H1 (cell line): ENCODE measurements at regions not wholly inside any gene's neighbourhood (a gene's known extent, or its start where the extent isn't known, plus 50 kb on each side); places are given as distances from the start of the nearest gene placed in this dataset.
"Not testable (repeated sequence)": the region's sequence is repeated elsewhere in the genome, so short reads cannot be mapped to it uniquely, and the experiment has no call there.

Experiments used
- CTCF ChIA-PET: fragments of 300-600 bp; sonication (Branson Sonifier 250); formaldehyde crosslinking; loops from one replicate; lab custom pipeline; 2021; ENCODE audit not compliant: partially characterized antibody; lab: Charles Lee
- POLR2A ChIA-PET: fragments of 300-600 bp; sonication (Branson Sonifier 250); formaldehyde crosslinking; loops from one replicate; lab custom pipeline; 2021; ENCODE audit warnings: inconsistent platforms; ENCODE audit not compliant: partially characterized antibody; lab: Charles Lee
- DNase-seq, 2 experiments: peaks; one replicate each; pipeline versions ENCODE4 v3.0.0 to v3.0.0-alpha.2; 2010 to 2022; ENCODE audit warnings: low spot score in 2 of 2, low read depth in 1 of 2, mixed read lengths in 1 of 2
- FAIRE-seq: peaks from 2 replicates; lab custom pipeline; 2011; peaks lifted over from hg19 to GRCh38; lab: Jason Lieb, UNC
- H2AFZ ChIP-seq: 2 replicates; pipeline ENCODE4 v1.8.1; 2012; ENCODE audit warnings: low read length, inconsistent platforms
- H2AK5ac ChIP-seq: 2 replicates; pipeline ENCODE4 v1.6.1; 2013; ENCODE audit warnings: low read depth, low read length
- H2BK120ac ChIP-seq: replicated peaks from 2 replicates; pipeline ENCODE3; 2013; ENCODE audit warnings: low read depth, low read length, inconsistent platforms
- H2BK12ac ChIP-seq: 2 replicates; pipeline ENCODE4 v1.6.1; 2013; ENCODE audit warnings: low read depth, low read length
- H2BK15ac ChIP-seq: 2 replicates; pipeline ENCODE4 v1.6.1; 2013; ENCODE audit warnings: low read length
- H2BK20ac ChIP-seq: 2 replicates; pipeline ENCODE4 v1.6.1; 2013; ENCODE audit warnings: low read length
- H2BK5ac ChIP-seq: 2 replicates; pipeline ENCODE4 v1.6.1; 2013; ENCODE audit warnings: low read depth, low read length
- H3K14ac ChIP-seq: 2 replicates; pipeline ENCODE4 v1.6.1; 2013; ENCODE audit warnings: inconsistent platforms; ENCODE audit not compliant: insufficient read length
- H3K18ac ChIP-seq: 2 replicates; pipeline ENCODE4 v1.6.1; 2013; ENCODE audit warnings: low read length; ENCODE audit errors: extremely low read depth
- H3K23ac ChIP-seq: 2 replicates; pipeline ENCODE4 v1.6.1; 2013; ENCODE audit warnings: inconsistent platforms; ENCODE audit not compliant: insufficient read length
- H3K23me2 ChIP-seq: 2 replicates; pipeline ENCODE4 v1.6.1; 2013; ENCODE audit warnings: low read depth, low read length
- H3K27ac ChIP-seq: 2 replicates; pipeline ENCODE4 v1.6.1; 2011; ENCODE audit warnings: low read depth, low read length, inconsistent platforms
- H3K27me3 ChIP-seq, 4 experiments: replicated peaks in 1 of 4; 1 replicate in 1 of 4; 2 replicates in 3 of 4; pipeline versions ENCODE4 v1.6.1 to v1.8.1; 2011 to 2013; ENCODE audit warnings: low read length in 3 of 4, mild to moderate bottlenecking in 3 of 4, inconsistent platforms in 2 of 4, mixed read lengths in 2 of 4, moderate library complexity in 1 of 4; ENCODE audit not compliant: control insufficient read depth in 3 of 4, insufficient read depth in 3 of 4; ENCODE audit errors: extremely low read depth in 1 of 4
- H3K36me3 ChIP-seq, 4 experiments: 2 replicates each; pipeline versions ENCODE4 v1.6.1 to v1.8.1; 2011 to 2013; ENCODE audit warnings: mild to moderate bottlenecking in 4 of 4, low read length in 3 of 4, moderate library complexity in 2 of 4, control low read depth in 1 of 4, inconsistent platforms in 1 of 4; ENCODE audit not compliant: insufficient read depth in 4 of 4, control insufficient read depth in 2 of 4
- H3K4ac ChIP-seq: replicated peaks from 2 replicates; pipeline ENCODE3; 2013; ENCODE audit warnings: low read length, low read depth, mixed read lengths, inconsistent platforms; ENCODE audit not compliant: insufficient read length
- H3K4me1 ChIP-seq, 4 experiments: replicated peaks in 1 of 4; 1 replicate in 1 of 4; 2 replicates in 3 of 4; pipeline versions ENCODE4 v1.6.1 to v1.8.1; 2011 to 2013; ENCODE audit warnings: low read length in 3 of 4, inconsistent platforms in 2 of 4, mixed read lengths in 1 of 4; ENCODE audit not compliant: insufficient read depth in 4 of 4, control insufficient read depth in 3 of 4
- H3K4me2 ChIP-seq, 2 experiments: 2 replicates each; pipeline versions ENCODE4 v1.6.1 to v1.8.1; 2011 to 2013; ENCODE audit warnings: low read depth in 2 of 2, low read length in 2 of 2, control low read depth in 1 of 2, inconsistent platforms in 1 of 2, mild to moderate bottlenecking in 1 of 2; ENCODE audit not compliant: insufficient read depth in 1 of 2
- H3K4me3 ChIP-seq, 4 experiments: fragments of 200-600, 300-600 bp in 1 of 4; sonication (generic), shearing (Covaris generic), sonication (Bioruptor Twin) in 1 of 4; 2 replicates each; pipeline versions ENCODE4 v1.5.1 to v1.8.1; 2011 to 2016; ENCODE audit warnings: low read length in 4 of 4, low read depth in 3 of 4, control low read depth in 2 of 4, inconsistent platforms in 2 of 4, mild to moderate bottlenecking in 2 of 4, mixed read lengths in 1 of 4, moderate library complexity in 1 of 4; ENCODE audit not compliant: insufficient read depth in 2 of 4; ENCODE audit errors: extremely low read depth in 1 of 4
- H3K56ac ChIP-seq: replicated peaks from 2 replicates; pipeline ENCODE3; 2013; ENCODE audit warnings: low read depth, mild to moderate bottlenecking, mixed read lengths, low read length, inconsistent platforms; ENCODE audit not compliant: insufficient read length
- H3K79me1 ChIP-seq: 2 replicates; pipeline ENCODE4 v1.6.1; 2013; ENCODE audit warnings: low read depth, low read length, control low read depth
- H3K79me2 ChIP-seq, 2 experiments: 2 replicates each; pipeline versions ENCODE4 v1.6.1 to v1.8.1; 2012 to 2013; ENCODE audit warnings: low read length in 2 of 2, mild to moderate bottlenecking in 2 of 2, inconsistent platforms in 1 of 2; ENCODE audit not compliant: insufficient read depth in 2 of 2, control insufficient read depth in 1 of 2
- H3K9ac ChIP-seq, 4 experiments: replicated peaks in 1 of 4; 1 replicate in 1 of 4; 2 replicates in 3 of 4; pipeline versions ENCODE4 v1.6.1 to v1.8.1; 2011 to 2013; ENCODE audit warnings: low read depth in 3 of 4, low read length in 3 of 4, control low read depth in 2 of 4, mild to moderate bottlenecking in 2 of 4, moderate library complexity in 2 of 4, inconsistent platforms in 1 of 4; ENCODE audit errors: extremely low read depth in 1 of 4
- H3K9me3 ChIP-seq, 2 experiments: 2 replicates each; pipeline versions ENCODE4 v1.6.1 to v1.8.1; 2012 to 2013; ENCODE audit warnings: mild to moderate bottlenecking in 2 of 2, moderate library complexity in 2 of 2, control low read depth in 1 of 2, inconsistent platforms in 1 of 2, low read depth in 1 of 2, low read length in 1 of 2, mixed read lengths in 1 of 2; ENCODE audit not compliant: insufficient read depth in 2 of 2
- H4K20me1 ChIP-seq, 2 experiments: replicated peaks in 1 of 2; 2 replicates each; pipeline versions ENCODE3 to v1.8.1; 2011 to 2013; ENCODE audit warnings: inconsistent platforms in 2 of 2, low read length in 2 of 2, mild to moderate bottlenecking in 1 of 2; ENCODE audit not compliant: insufficient read depth in 2 of 2, control insufficient read depth in 1 of 2
- H4K5ac ChIP-seq: 2 replicates; pipeline ENCODE4 v1.6.1; 2013; ENCODE audit warnings: low read length, low read depth, mixed read lengths, inconsistent platforms; ENCODE audit not compliant: insufficient read length
- H4K8ac ChIP-seq: 2 replicates; pipeline ENCODE4 v1.8.0; 2013; ENCODE audit warnings: mild to moderate bottlenecking, moderate library complexity, low read length, inconsistent platforms; ENCODE audit not compliant: insufficient read depth; ENCODE audit errors: extremely low read depth
- H4K91ac ChIP-seq: replicated peaks from 2 replicates; pipeline ENCODE3; 2013; ENCODE audit warnings: low read length, mixed read lengths, inconsistent platforms; ENCODE audit not compliant: insufficient read length
- WGBS, 2 experiments: shearing (Covaris generic) in 1 of 2; methylation state at CpG; one replicate each; pipeline versions ENCODE4 v1.1.6 to v1.1.7; 2013 to 2015; ENCODE audit warnings: low lambda C conversion rate in 2 of 2, mixed read lengths in 2 of 2, inconsistent platforms in 1 of 2, low coverage in 1 of 2, missing lambda C conversion rate in 1 of 2; ENCODE audit not compliant: insufficient replicate concordance in 2 of 2, insufficient coverage in 1 of 2, insufficient read length in 1 of 2; ENCODE audit errors: extremely low coverage in 1 of 2, missing lambda C conversion rate in 1 of 2; 5-methylcytosine and 5-hydroxymethylcytosine counted together

GRCh38 chr7:8347395-8347794, 85.4 kb upstream of the ICA1 start:
- H3K79me2 ChIP-seq, DNase-seq, H2BK120ac ChIP-seq, H3K56ac ChIP-seq, H4K20me1 ChIP-seq, H3K4me2 ChIP-seq, H3K27me3 ChIP-seq, H3K18ac ChIP-seq, H3K79me1 ChIP-seq, H2AFZ ChIP-seq, H3K9ac ChIP-seq, H3K4ac ChIP-seq, H4K8ac ChIP-seq, FAIRE-seq, H2BK20ac ChIP-seq, H3K14ac ChIP-seq, CTCF ChIA-PET, H3K23ac ChIP-seq, H2BK5ac ChIP-seq, H3K27ac ChIP-seq, H3K36me3 ChIP-seq, H4K91ac ChIP-seq, H2AK5ac ChIP-seq, H2BK12ac ChIP-seq, H2BK15ac ChIP-seq, H3K4me3 ChIP-seq, POLR2A ChIA-PET, H4K5ac ChIP-seq, H3K23me2 ChIP-seq, H3K4me1 ChIP-seq: not testable (repeated sequence)
- WGBS, 2 experiments = 80% methylated on average over 2 of the region's 2 CpGs; no CpG with 5 or more reads in 1 of the 2 experiments
- peaks cover 11 to 15% of the 10 kb centered on the region in 2 experiments; a peak in 3 of 4 replicates for H3K9me3 ChIP-seq

DNA sequence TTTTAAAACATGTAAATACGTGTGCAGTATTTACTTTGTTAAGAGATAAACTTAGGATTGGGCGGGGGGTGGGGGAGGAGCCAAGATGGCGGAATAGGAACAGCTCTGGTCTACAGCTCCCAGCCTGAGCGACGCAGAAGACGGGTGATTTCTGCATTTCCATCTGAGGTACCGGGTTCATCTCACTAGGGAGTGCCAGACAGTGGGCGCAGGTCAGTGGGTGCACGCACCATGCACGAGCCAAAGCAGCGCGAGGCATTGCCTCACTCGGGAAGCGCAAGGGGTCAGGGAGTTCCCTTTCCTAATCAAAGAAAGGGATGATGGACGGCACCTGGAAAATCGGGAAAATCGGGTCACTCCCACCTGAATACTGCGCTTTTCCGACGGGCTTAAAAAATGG, 81.8 kb upstream of the NXPH1 start:
- H4K5ac ChIP-seq, H2BK5ac ChIP-seq, H3K27me3 ChIP-seq, H2BK15ac ChIP-seq, H3K23me2 ChIP-seq, H3K4ac ChIP-seq, H2AK5ac ChIP-seq, H2BK20ac ChIP-seq, DNase-seq, H2AFZ ChIP-seq, FAIRE-seq, H4K20me1 ChIP-seq, H3K9ac ChIP-seq, H3K36me3 ChIP-seq, H3K9me3 ChIP-seq, CTCF ChIA-PET, H4K91ac ChIP-seq, H3K23ac ChIP-seq, H3K18ac ChIP-seq, H3K56ac ChIP-seq, POLR2A ChIA-PET, H2BK12ac ChIP-seq, H2BK120ac ChIP-seq, H3K4me3 ChIP-seq, H3K4me1 ChIP-seq, H4K8ac ChIP-seq, H3K27ac ChIP-seq, H3K79me2 ChIP-seq, H3K4me2 ChIP-seq, H3K79me1 ChIP-seq, H3K14ac ChIP-seq: not testable (repeated sequence)
- WGBS, 2 experiments = 88% methylated on average over 11 of the region's 20 CpGs; no CpG with 5 or more reads in 1 of the 2 experiments
